ENCODE measurements at regions not wholly inside any gene's neighbourhood (a gene's known extent, or its start where the extent isn't known, plus 50 kb on each side); places are given as distances from the start of the nearest gene placed in this dataset.
"Not testable (repeated sequence)": the region's sequence is repeated elsewhere in the genome, so short reads cannot be mapped to it uniquely, and the experiment has no call there.

GRCh38 chr10:45106236-45106856 lies 105.6 kb downstream of the ZNF22 start:
- intact Hi-C loops (cut with DNase I): no loop called here
- TF ChIP-seq POLR2A (IDR thresholded peaks at IDR 0.05) (no peak), CTCF (IDR thresholded peaks at IDR 0.05) (no peak), POLR2AphosphoS5 (IDR thresholded peaks at IDR 0.05) (no peak)
- 54% methylated on average over 7 of the region's 7 CpGs for WGBS

GRCh38 chr10:45111509-45111908 lies 110.8 kb downstream of the ZNF22 start:
- Histone ChIP-seq H3K36me3 (no peaks in the 10 kb centered on the region), H3K27me3 (replicated peaks; ENCODE audit: insufficient read depth) (no peaks in the 10 kb centered on the region), H3K4me3 (no peak overlapping the region), H3K9me3 (no peaks in the 10 kb centered on the region), H3K4me1 (replicated peaks) (no peaks in the 10 kb centered on the region), H3K27ac (no peak overlapping the region)
- no peak for DNase-seq (ENCODE audit: low spot score)
- no peak for TF ChIP-seq POLR2AphosphoS5 (IDR thresholded peaks at IDR 0.05)
- no peak for TF ChIP-seq POLR2A (IDR thresholded peaks at IDR 0.05)
- no peak for TF ChIP-seq CTCF (IDR thresholded peaks at IDR 0.05)
- 93% methylated on average over 5 of the region's 5 CpGs for WGBS
- intact Hi-C loops (cut with DNase I): no loop called here

More at GRCh38 chr10:45106236-45106856, 105.6 kb downstream of the ZNF22 start:
- Histone ChIP-seq H3K9me3 (no peaks in the 10 kb centered on the region), H3K27ac (no peak overlapping the region), H3K27me3 (replicated peaks; ENCODE audit: insufficient read depth) (no peaks in the 10 kb centered on the region), H3K36me3 (no peaks in the 10 kb centered on the region), H3K4me3 (no peak overlapping the region), H3K4me1 (replicated peaks) (no peaks in the 10 kb centered on the region)
- DNase-seq (ENCODE audit: low spot score): no peak

GRCh38 chr10:45117940-45118339 lies 117.2 kb downstream of the ZNF22 start:
- H3K27ac ChIP-seq; H3K9me3 ChIP-seq; H3K4me1 ChIP-seq (replicated peaks); DNase-seq (ENCODE audit: low spot score); H3K36me3 ChIP-seq; H3K27me3 ChIP-seq (replicated peaks; ENCODE audit: insufficient read depth); intact Hi-C loops (cut with DNase I); H3K4me3 ChIP-seq: not testable (repeated sequence)
- WGBS: 66% methylated on average over 2 of the region's 2 CpGs

GRCh38 chr10:45118929-45119328 lies 118.2 kb downstream of the ZNF22 start:
- Histone ChIP-seq H3K9me3 (no peaks in the 10 kb centered on the region), H3K4me1 (replicated peaks) (no peaks in the 10 kb centered on the region), H3K27me3 (replicated peaks; ENCODE audit: insufficient read depth) (no peaks in the 10 kb centered on the region), H3K36me3 (no peaks in the 10 kb centered on the region), H3K4me3 (no peak overlapping the region), H3K27ac (no peak overlapping the region)
- WGBS: 73% methylated on average over 3 of the region's 3 CpGs
- no peak for TF ChIP-seq POLR2A (IDR thresholded peaks at IDR 0.05)
- TF ChIP-seq POLR2AphosphoS5 (IDR thresholded peaks at IDR 0.05): no peak
- TF ChIP-seq CTCF (IDR thresholded peaks at IDR 0.05): no peak
- no peak for DNase-seq (ENCODE audit: low spot score)
- intact Hi-C loops (cut with DNase I): no loop called here

- H3K36me3 ChIP-seq; H3K4me3 ChIP-seq; H3K9me3 ChIP-seq; H3K4me1 ChIP-seq (replicated peaks); DNase-seq (ENCODE audit: low spot score); H3K27ac ChIP-seq; intact Hi-C loops (cut with DNase I); H3K27me3 ChIP-seq (replicated peaks; ENCODE audit: insufficient read depth): not testable (repeated sequence)
- 67% methylated on average over 7 of the region's 7 CpGs for WGBS
These were observed 121.6 kb downstream of the ZNF22 start for GRCh38 chr10:45122180-45122860.
